CD14-positive monocyte (primary cell): ENCODE measurements at regions not wholly inside any gene's neighbourhood (a gene's known extent, or its start where the extent isn't known, plus 50 kb on each side); places are given as distances from the start of the nearest gene placed in this dataset.

Experiments
- DNase-seq, 3 donors: peaks; one replicate each; pipeline ENCODE4 v3.0.0-alpha.2; 2011 to 2022
- H2AFZ ChIP-seq: 2 replicates; pipeline ENCODE4 v1.6.0; 2012; ENCODE audit warnings: mild to moderate bottlenecking, low read depth, low read length, inconsistent platforms; ENCODE audit not compliant: insufficient read depth, poor library complexity, severe bottlenecking
- H3K27ac ChIP-seq, 2 donors: 1 replicate in 1 of 2; 2 replicates in 1 of 2; pipeline ENCODE4 v1.5.1; 2012 to 2013; ENCODE audit warnings: low read length in 2 of 2, control low read depth in 1 of 2, inconsistent platforms in 1 of 2, low read depth in 1 of 2, mild to moderate bottlenecking in 1 of 2
- H3K27me3 ChIP-seq, 2 donors: one replicate each; pipeline versions ENCODE4 v1.6.0 to v1.6.1; 2011 to 2013; ENCODE audit warnings: low read length in 2 of 2; ENCODE audit not compliant: control insufficient read depth in 2 of 2, insufficient read depth in 2 of 2
- H3K36me3 ChIP-seq, 2 donors: replicated peaks in 1 of 2; 1 replicate in 1 of 2; 2 replicates in 1 of 2; pipeline versions ENCODE4 v1.5.1 to v1.6.1; 2012 to 2013; ENCODE audit warnings: low read length in 2 of 2, control low read depth in 1 of 2, inconsistent platforms in 1 of 2, mild to moderate bottlenecking in 1 of 2; ENCODE audit not compliant: insufficient read depth in 2 of 2, control insufficient read depth in 1 of 2
- H3K4me1 ChIP-seq, 2 donors: 1 replicate in 1 of 2; 2 replicates in 1 of 2; pipeline versions ENCODE4 v1.5.1 to v1.6.1; 2012 to 2013; ENCODE audit warnings: low read length in 2 of 2, control low read depth in 1 of 2, inconsistent platforms in 1 of 2, mild to moderate bottlenecking in 1 of 2, moderate library complexity in 1 of 2; ENCODE audit not compliant: insufficient read depth in 2 of 2, control insufficient read depth in 1 of 2
- H3K4me2 ChIP-seq: replicated peaks from 2 replicates; pipeline ENCODE3; 2012; ENCODE audit warnings: low read length, moderate library complexity, mild to moderate bottlenecking; ENCODE audit not compliant: poor library complexity, severe bottlenecking; ENCODE audit errors: extremely low read depth
- H3K4me3 ChIP-seq, 3 experiments: fragments of 200-600 bp in 1 of 3; sonication (generic) in 1 of 3; replicated peaks in 1 of 3; 1 replicate in 2 of 3; 2 replicates in 1 of 3; pipeline ENCODE4 v1.5.1; 2011 to 2013; ENCODE audit warnings: low read length in 3 of 3, mild to moderate bottlenecking in 3 of 3, control low read depth in 2 of 3, low read depth in 2 of 3, inconsistent platforms in 1 of 3, moderate library complexity in 1 of 3
- H3K79me2 ChIP-seq: 2 replicates; pipeline ENCODE4 v1.6.0; 2012; ENCODE audit warnings: mild to moderate bottlenecking, control low read depth, inconsistent platforms, low read length, moderate library complexity; ENCODE audit not compliant: insufficient read depth
- H3K9ac ChIP-seq: 2 replicates; pipeline ENCODE4 v1.6.0; 2017; ENCODE audit warnings: low read length, mild to moderate bottlenecking; ENCODE audit not compliant: insufficient read depth, poor library complexity, severe bottlenecking
- H3K9me3 ChIP-seq, 2 donors: replicated peaks in 1 of 2; 1 replicate in 1 of 2; 2 replicates in 1 of 2; pipeline versions ENCODE4 v1.5.1 to v1.6.1; 2012 to 2013; ENCODE audit warnings: low read length in 2 of 2, control low read depth in 1 of 2; ENCODE audit not compliant: control insufficient read depth in 1 of 2, insufficient read depth in 1 of 2
- H4K20me1 ChIP-seq: 2 replicates; pipeline ENCODE4 v1.6.0; 2012; ENCODE audit warnings: mild to moderate bottlenecking, low read length, control low read depth, moderate library complexity; ENCODE audit not compliant: insufficient read depth
- H3K27ac Mint-ChIP-seq, 7 donors: one replicate each; pipeline ENCODE4 v1.8.0; 2020; ENCODE audit warnings: mild to moderate bottlenecking in 7 of 7, mixed read lengths in 7 of 7, moderate library complexity in 6 of 7, inconsistent platforms in 2 of 7
- H3K27me3 Mint-ChIP-seq, 3 donors: one replicate each; pipeline ENCODE4 v1.8.0; 2021 to 2022; ENCODE audit warnings: low read depth in 3 of 3, mild to moderate bottlenecking in 3 of 3, mixed read lengths in 3 of 3, moderate library complexity in 3 of 3, inconsistent platforms in 1 of 3
- H3K36me3 Mint-ChIP-seq, 2 donors: one replicate each; pipeline ENCODE4 v1.8.0; 2020; ENCODE audit warnings: mixed read lengths in 2 of 2, inconsistent platforms in 1 of 2, mild to moderate bottlenecking in 1 of 2
- H3K4me1 Mint-ChIP-seq: one replicate; pipeline ENCODE4 v1.8.0; 2020; ENCODE audit warnings: mild to moderate bottlenecking, mixed read lengths
- H3K4me3 Mint-ChIP-seq, 2 donors: one replicate each; pipeline ENCODE4 v1.8.0; 2020; ENCODE audit warnings: mild to moderate bottlenecking in 2 of 2, mixed read lengths in 2 of 2, moderate library complexity in 1 of 2
- H3K9me3 Mint-ChIP-seq, 7 donors: one replicate each; pipeline ENCODE4 v1.8.0; 2020 to 2022; ENCODE audit warnings: mixed read lengths in 7 of 7, mild to moderate bottlenecking in 6 of 7, moderate library complexity in 6 of 7, inconsistent platforms in 2 of 7
- CTCF ChIP-seq: fragments of 200-600 bp; IDR thresholded peaks from one replicate; pipeline ENCODE4 v1.8.0; 2022; ENCODE audit warnings: antibody characterized with exemption, mild to moderate bottlenecking
- WGBS: methylation state at CpG from one replicate; pipeline ENCODE4 v1.1.5; 2013; ENCODE audit warnings: missing lambda C conversion rate; ENCODE audit not compliant: insufficient coverage; 5-methylcytosine and 5-hydroxymethylcytosine counted together
- intact Hi-C, 2 donors: fragments of 100-400 bp; cut with micrococcal nuclease; formaldehyde crosslinking; loops; one replicate each; pipeline versions ENCODE4 v1.15.0 to v1.15.1; 2023

DNA sequence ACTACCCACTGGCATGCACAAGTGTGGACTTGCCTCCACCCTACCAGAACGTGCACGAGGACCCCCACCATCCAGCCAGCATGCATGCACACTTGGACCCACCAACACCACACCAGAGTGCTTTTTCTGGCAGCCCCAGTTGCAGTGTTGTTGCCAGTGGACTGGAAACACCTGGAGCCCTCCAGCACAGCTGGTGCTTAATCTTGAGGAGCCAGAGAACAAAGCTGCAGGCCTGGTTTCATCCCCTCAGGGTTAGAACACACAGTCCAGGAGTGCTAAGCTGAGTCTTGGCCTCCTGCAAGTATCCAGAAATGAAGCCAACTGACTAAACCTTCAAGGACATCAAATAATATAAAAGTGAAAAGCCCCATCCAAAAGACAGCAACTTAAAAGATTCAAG lies 888.0 kb downstream of the NTRK3 start:
- Histone ChIP-seq H3K4me1 (no peaks in the 10 kb centered on the region), H4K20me1 (no peaks in the 10 kb centered on the region), H3K9ac (no peak overlapping the region), H3K4me2 (no peak overlapping the region), H3K27me3 (no peaks in the 10 kb centered on the region), H3K9me3 (peaks cover 7 to 13% of the 10 kb centered on the region in 2 donors), H3K4me3 (no peak overlapping the region), H2AFZ (no peak overlapping the region), H3K36me3 (no peaks in the 10 kb centered on the region), H3K79me2 (no peaks in the 10 kb centered on the region), H3K27ac (no peak overlapping the region)
- H3K36me3 Mint-ChIP-seq, result no peaks in the 10 kb centered on the region
- DNase-seq, result no peak
- H3K27me3 Mint-ChIP-seq, result no peaks in the 10 kb centered on the region
- intact Hi-C loops, result no loop called here
- 81% methylated on average over 2 of the region's 2 CpGs for WGBS
- H3K4me1 Mint-ChIP-seq, result no peaks in the 10 kb centered on the region
- H3K27ac Mint-ChIP-seq, result no peak overlapping the region
- H3K4me3 Mint-ChIP-seq, result no peak overlapping the region
- no peak for TF ChIP-seq CTCF
- H3K9me3 Mint-ChIP-seq, result peaks cover 2 to 12% (median 6%) of the 10 kb centered on the region in 7 donors

GRCh38 chr15:87365186-87365585 lies 891.4 kb downstream of the NTRK3 start:
- Mint-ChIP-seq H3K4me3 (no peak overlapping the region), H3K4me1 (no peaks in the 10 kb centered on the region), H3K9me3 (peaks cover 0 to 7% (median 2%) of the 10 kb centered on the region in 7 donors), H3K36me3 (no peaks in the 10 kb centered on the region), H3K27me3 (no peaks in the 10 kb centered on the region), H3K27ac (no peak overlapping the region)
- Histone ChIP-seq H3K4me2 (no peak overlapping the region), H3K9me3 (peaks cover 7 to 13% of the 10 kb centered on the region in 2 donors), H2AFZ (no peak overlapping the region), H3K27me3 (no peaks in the 10 kb centered on the region), H4K20me1 (no peaks in the 10 kb centered on the region), H3K27ac (no peak overlapping the region), H3K9ac (no peak overlapping the region), H3K4me3 (no peak overlapping the region), H3K79me2 (no peaks in the 10 kb centered on the region), H3K4me1 (no peaks in the 10 kb centered on the region), H3K36me3 (no peaks in the 10 kb centered on the region)
- TF ChIP-seq CTCF, result no peak
- 29% methylated on average over 1 of the region's 2 CpGs for whole genome bisulfite sequencing
- intact Hi-C loops, result no loop called here
- no peak for DNase-seq
